Activated B cell treated with CpG ODN at 0.5 μM for 24 hours (primary cell): ENCODE measurements at regions not wholly inside any gene's neighbourhood (a gene's known extent, or its start where the extent isn't known, plus 50 kb on each side); places are given as distances from the start of the nearest gene placed in this dataset.

ENCODE experiments used
- ATAC-seq: fragments of 200-7000 bp; cut with Tn5 transposase; one replicate; pipeline ENCODE4 v1.10.0; 2021; ENCODE audit warnings: low read depth, mild to moderate bottlenecking, moderate library complexity
- CTCF ChIA-PET: fragments of 350-600 bp; sonication (Branson Sonifier 250); formaldehyde crosslinking; loops from one replicate; lab custom pipeline; 2021; ENCODE audit warnings: antibody characterized with exemption; lab: Charles Lee
- POLR2A ChIA-PET: fragments of 350-600 bp; sonication (Branson Sonifier 250); formaldehyde crosslinking; loops from one replicate; lab custom pipeline; 2021; ENCODE audit warnings: antibody characterized with exemption; lab: Charles Lee
- DNase-seq: peaks from one replicate; pipeline ENCODE4 v3.0.0; 2022
- H3K27ac Mint-ChIP-seq: one replicate; pipeline ENCODE4 v1.8.0; 2020; ENCODE audit warnings: mixed read lengths
- H3K27me3 Mint-ChIP-seq: one replicate; pipeline ENCODE4 v1.8.0; 2021; ENCODE audit warnings: mixed read lengths
- H3K36me3 Mint-ChIP-seq: one replicate; pipeline ENCODE4 v1.8.0; 2021; ENCODE audit warnings: low read depth, mixed read lengths
- H3K4me1 Mint-ChIP-seq: one replicate; pipeline ENCODE4 v1.8.0; 2021; ENCODE audit warnings: mixed read lengths
- H3K4me3 Mint-ChIP-seq: one replicate; pipeline ENCODE4 v1.8.0; 2020; ENCODE audit warnings: mild to moderate bottlenecking, mixed read lengths
- H3K9me3 Mint-ChIP-seq: one replicate; pipeline ENCODE4 v1.8.0; 2020; ENCODE audit warnings: mixed read lengths
- intact Hi-C: fragments of 100-400 bp; cut with micrococcal nuclease; formaldehyde crosslinking; loops from one replicate; pipeline ENCODE4 v1.15.1; 2024
- TF ChIP-seq, protein P1 (sequence below): fragments of 200-600 bp; IDR thresholded peaks from one replicate; pipeline ENCODE4 v1.8.0; 2022; ENCODE audit warnings: antibody characterized with exemption, mild to moderate bottlenecking

DNA sequence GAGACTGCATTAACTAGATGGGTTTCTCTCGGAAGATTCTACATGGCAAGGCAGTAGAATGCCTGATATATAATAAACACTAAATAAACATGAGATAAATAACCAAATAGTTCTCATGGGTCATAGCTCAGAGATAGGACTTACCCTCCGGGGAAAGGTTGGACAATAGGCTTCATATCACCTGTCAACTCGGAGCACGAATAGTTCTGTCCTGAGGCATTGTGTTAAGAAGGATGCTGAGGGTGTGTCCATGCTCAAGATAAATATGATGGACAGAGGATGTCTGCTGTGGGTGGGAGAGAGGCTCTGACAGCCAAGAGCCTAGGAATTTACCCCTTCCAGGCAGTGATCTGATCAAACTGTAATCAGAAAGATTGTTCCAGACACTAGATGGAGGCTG, 474.0 kb downstream of the MIAT start:
- no peak for ATAC-seq

DNA sequence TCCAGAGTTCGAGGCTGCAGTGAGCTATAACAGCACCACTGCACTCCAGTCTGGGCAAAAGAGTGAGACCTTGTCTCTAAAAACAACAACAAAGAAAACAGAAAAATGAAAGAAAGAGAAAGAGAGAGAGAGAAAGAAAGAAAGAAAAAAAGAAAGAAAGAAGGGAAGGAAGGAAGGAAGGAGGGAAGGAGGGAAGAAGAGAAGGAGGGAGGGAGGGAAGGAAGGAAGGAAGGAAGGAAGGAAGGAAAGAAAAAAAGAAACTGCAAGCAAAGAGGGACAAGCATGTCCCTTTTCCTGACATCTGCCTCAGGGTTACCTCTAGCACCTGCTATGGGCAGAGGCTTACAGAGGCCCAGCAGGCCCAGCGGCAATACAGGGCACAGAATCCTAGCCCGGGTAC, 475.0 kb downstream of the MIAT start:
- Mint-ChIP-seq H3K4me3 (no peak overlapping the region), H3K4me1 (no peaks in the 10 kb centered on the region), H3K9me3 (no peaks in the 10 kb centered on the region), H3K36me3 (no peaks in the 10 kb centered on the region), H3K27ac (no peak overlapping the region), H3K27me3 (peaks cover 10% of the 10 kb centered on the region)
- ATAC-seq (no peak), DNase-seq (no peak)
- ChIA-PET POLR2A (no interaction called here), CTCF (no interaction called here)
- intact Hi-C loops = no loop called here
- TF ChIP-seq, protein P1, sequence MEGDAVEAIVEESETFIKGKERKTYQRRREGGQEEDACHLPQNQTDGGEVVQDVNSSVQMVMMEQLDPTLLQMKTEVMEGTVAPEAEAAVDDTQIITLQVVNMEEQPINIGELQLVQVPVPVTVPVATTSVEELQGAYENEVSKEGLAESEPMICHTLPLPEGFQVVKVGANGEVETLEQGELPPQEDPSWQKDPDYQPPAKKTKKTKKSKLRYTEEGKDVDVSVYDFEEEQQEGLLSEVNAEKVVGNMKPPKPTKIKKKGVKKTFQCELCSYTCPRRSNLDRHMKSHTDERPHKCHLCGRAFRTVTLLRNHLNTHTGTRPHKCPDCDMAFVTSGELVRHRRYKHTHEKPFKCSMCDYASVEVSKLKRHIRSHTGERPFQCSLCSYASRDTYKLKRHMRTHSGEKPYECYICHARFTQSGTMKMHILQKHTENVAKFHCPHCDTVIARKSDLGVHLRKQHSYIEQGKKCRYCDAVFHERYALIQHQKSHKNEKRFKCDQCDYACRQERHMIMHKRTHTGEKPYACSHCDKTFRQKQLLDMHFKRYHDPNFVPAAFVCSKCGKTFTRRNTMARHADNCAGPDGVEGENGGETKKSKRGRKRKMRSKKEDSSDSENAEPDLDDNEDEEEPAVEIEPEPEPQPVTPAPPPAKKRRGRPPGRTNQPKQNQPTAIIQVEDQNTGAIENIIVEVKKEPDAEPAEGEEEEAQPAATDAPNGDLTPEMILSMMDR = no peak

More for the DNA sequence above, 474.0 kb downstream of the MIAT start:
- TF ChIP-seq, protein P1 = no peak
- intact Hi-C loops = no loop called here
- Mint-ChIP-seq H3K27me3 (peaks cover 8% of the 10 kb centered on the region), H3K36me3 (no peaks in the 10 kb centered on the region), H3K27ac (no peak overlapping the region), H3K4me1 (no peaks in the 10 kb centered on the region), H3K4me3 (no peak overlapping the region), H3K9me3 (no peaks in the 10 kb centered on the region)
- ChIA-PET POLR2A (no interaction called here), CTCF (no interaction called here)
- DNase-seq = no peak

DNA sequence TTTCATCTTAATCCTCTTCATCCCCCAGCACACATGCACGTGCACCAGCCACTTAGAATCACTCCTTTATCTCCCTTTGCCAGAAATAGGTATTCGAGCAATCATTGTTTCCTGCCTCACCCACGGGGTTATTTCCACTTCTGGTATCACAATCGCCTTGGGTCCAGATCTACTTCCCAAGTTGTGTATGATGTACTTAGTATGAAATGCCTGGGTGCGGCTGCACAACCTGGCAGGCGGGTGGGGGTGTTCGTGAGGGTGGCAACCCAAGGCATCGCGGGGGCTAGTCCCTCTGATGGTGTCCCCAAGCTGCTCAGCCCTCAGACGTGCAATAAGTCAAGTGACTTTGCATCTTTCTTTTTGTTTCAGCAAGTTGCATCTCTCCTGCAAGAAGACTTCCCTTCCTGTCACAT, 475.6 kb downstream of the MIAT start:
- no peak for ATAC-seq
- no peaks in the 10 kb centered on the region for H3K36me3 Mint-ChIP-seq

DNA sequence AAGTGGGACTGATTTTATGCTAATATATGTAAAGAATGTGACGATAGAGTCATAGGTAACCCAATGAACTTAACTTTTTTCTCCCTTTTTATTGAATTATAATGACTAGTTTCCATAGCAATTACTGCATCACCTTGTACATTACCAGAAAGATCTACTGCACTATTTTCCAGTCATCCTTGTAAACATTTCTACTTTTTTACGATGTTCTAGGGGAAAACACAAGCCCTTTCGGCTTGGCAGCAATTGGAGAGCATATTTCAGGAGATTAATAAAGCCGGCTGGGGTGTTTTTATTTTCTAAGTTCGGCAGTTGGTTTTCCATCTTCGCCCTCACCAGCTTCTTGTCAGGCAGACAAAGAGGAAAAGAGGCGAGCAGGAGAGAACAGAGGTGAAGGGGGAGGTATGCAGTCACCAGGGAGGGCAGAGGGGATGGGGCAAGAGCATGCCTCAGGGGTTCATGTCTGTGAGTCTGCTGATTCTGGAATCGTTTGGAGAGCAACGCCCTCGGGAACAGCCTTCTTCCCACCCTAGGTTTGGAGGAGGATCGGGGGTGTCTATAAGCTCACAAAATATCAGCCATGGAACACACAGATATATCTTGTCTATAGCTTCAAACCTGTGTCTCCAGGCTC, 476.4 kb downstream of the MIAT start:
- Mint-ChIP-seq H3K4me1 (no peaks in the 10 kb centered on the region), H3K27ac (no peak overlapping the region), H3K9me3 (no peaks in the 10 kb centered on the region), H3K4me3 (no peak overlapping the region), H3K36me3 (no peaks in the 10 kb centered on the region), H3K27me3 (peaks cover 10% of the 10 kb centered on the region)
- ATAC-seq = no peak
- DNase-seq = no peak
- TF ChIP-seq, protein P1 = no peak
- intact Hi-C loops = no loop called here
- ChIA-PET POLR2A (no interaction called here), CTCF (no interaction called here)

More for the DNA sequence above, 475.6 kb downstream of the MIAT start:
- intact Hi-C loops = no loop called here
- TF ChIP-seq, protein P1 = no peak
- no peak overlapping the region for H3K27ac Mint-ChIP-seq
- POLR2A ChIA-PET = no interaction called here
- H3K27me3 Mint-ChIP-seq = peaks cover 10% of the 10 kb centered on the region
- no peaks in the 10 kb centered on the region for H3K9me3 Mint-ChIP-seq
- no peaks in the 10 kb centered on the region for H3K4me1 Mint-ChIP-seq
- H3K4me3 Mint-ChIP-seq = no peak overlapping the region
- CTCF ChIA-PET = no interaction called here
- DNase-seq = no peak

DNA sequence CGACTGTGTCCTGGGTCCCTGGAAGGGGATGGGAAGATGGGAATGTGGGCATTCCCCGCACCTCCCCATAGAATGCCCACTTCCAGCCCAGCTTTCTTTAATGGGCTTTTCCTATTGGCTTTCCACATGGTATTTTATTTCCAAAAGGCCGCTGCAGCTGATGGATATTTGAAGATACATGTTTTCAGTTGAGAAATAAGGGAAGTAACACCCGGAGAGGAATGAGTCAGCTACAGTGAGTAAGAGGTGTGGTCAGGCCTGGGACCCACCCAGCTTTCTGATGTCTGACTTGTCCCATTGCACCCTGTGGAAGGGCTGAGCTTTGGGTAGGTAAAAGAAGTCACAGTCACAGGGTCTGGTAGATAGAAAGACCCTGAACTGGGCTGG, 476.9 kb downstream of the MIAT start:
- no peak overlapping the region for H3K4me3 Mint-ChIP-seq
- no peaks in the 10 kb centered on the region for H3K36me3 Mint-ChIP-seq
- ChIA-PET CTCF (no interaction called here), POLR2A (no interaction called here)
- H3K27ac Mint-ChIP-seq = no peak overlapping the region
- no peaks in the 10 kb centered on the region for H3K9me3 Mint-ChIP-seq
- DNase-seq (no peak), ATAC-seq (no peak)
- TF ChIP-seq, protein P1 = no peak
- intact Hi-C loops = no loop called here
- no peaks in the 10 kb centered on the region for H3K4me1 Mint-ChIP-seq
- H3K27me3 Mint-ChIP-seq = peaks cover 7% of the 10 kb centered on the region
